Gastrocnemius medialis (tissue), 4 donors: ENCODE measurements at regions not wholly inside any gene's neighbourhood (a gene's known extent, or its start where the extent isn't known, plus 50 kb on each side); places are given as distances from the start of the nearest gene placed in this dataset.

ENCODE experiments used
- CTCF ChIP-seq, 5 experiments: fragments of 450-650 bp in 3 of 5; fragments of 200-600 bp in 2 of 5; sonication (generic) in 2 of 5; IDR thresholded peaks in 4 of 5; conservative IDR thresholded peaks in 1 of 5; 1 replicate in 4 of 5; 2 replicates in 1 of 5; pipeline ENCODE4 v1.5.1; 2016 to 2019; ENCODE audit warnings: antibody characterized with exemption in 5 of 5, mild to moderate bottlenecking in 3 of 5, moderate library complexity in 3 of 5
- POLR2A ChIP-seq, 2 donors: fragments of 450-650 bp; IDR thresholded peaks; one replicate each; pipeline ENCODE4 v1.6.1; 2017; ENCODE audit warnings: antibody characterized with exemption in 2 of 2, mild to moderate bottlenecking in 2 of 2, moderate library complexity in 2 of 2

GRCh38 chr19:31014668-31015067 is 334.6 kb downstream of the TSHZ3 start:
- TF ChIP-seq CTCF (IDR thresholded peaks at IDR 0.05 in 4 of 5, conservative IDR thresholded peaks at IDR 0.05 in 1 of 5), result no peak
- no peak for TF ChIP-seq POLR2A (IDR thresholded peaks at IDR 0.05)
